Choroid plexus epithelial cell (primary cell): ENCODE measurements at regions not wholly inside any gene's neighbourhood (a gene's known extent, or its start where the extent isn't known, plus 50 kb on each side); places are given as distances from the start of the nearest gene placed in this dataset.

Experiments used
- DNase-seq: peaks from one replicate; pipeline ENCODE4 v3.0.0-alpha.2; 2010; ENCODE audit warnings: low read depth
- H3K4me3 ChIP-seq: 2 replicates; pipeline ENCODE4 v1.5.1; 2011; ENCODE audit warnings: low read depth, mild to moderate bottlenecking, control low read depth, low read length, moderate library complexity
- TF ChIP-seq, protein P1 (sequence below): conservative IDR thresholded peaks from 2 replicates; pipeline ENCODE4 v1.5.1; 2011; ENCODE audit warnings: low read depth, mild to moderate bottlenecking, control low read depth, inconsistent platforms, low read length, moderate library complexity

DNA sequence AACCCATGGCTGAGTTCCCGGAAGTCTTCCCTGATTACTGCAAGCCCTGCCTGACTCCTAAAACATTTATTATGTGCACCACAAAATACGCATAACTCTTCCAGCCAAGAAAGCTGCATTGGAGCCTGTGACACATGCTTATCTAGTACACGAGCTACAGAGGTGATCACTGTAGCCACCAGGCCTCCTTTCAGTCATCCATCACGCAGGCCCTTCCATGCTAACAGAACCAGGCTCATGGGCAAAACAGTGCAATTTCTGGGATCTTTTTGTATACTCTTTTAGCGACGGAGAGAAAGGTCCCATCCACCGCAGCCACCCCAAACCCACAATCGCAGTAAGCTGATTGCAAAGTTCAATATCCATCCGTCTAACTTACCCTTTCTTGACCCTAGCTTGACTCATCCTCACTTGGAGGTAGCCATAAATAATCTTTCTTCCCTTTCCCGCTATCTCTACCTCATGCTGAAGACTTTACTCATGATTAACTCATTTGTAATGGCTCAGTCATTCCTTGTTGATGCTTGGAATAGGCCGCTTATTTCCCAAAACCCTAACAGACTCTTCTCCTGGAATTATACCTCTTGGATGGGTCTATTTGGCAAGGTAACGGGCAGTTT, 1203.5 kb downstream of the TYW1 start:
- TF ChIP-seq, protein P1, sequence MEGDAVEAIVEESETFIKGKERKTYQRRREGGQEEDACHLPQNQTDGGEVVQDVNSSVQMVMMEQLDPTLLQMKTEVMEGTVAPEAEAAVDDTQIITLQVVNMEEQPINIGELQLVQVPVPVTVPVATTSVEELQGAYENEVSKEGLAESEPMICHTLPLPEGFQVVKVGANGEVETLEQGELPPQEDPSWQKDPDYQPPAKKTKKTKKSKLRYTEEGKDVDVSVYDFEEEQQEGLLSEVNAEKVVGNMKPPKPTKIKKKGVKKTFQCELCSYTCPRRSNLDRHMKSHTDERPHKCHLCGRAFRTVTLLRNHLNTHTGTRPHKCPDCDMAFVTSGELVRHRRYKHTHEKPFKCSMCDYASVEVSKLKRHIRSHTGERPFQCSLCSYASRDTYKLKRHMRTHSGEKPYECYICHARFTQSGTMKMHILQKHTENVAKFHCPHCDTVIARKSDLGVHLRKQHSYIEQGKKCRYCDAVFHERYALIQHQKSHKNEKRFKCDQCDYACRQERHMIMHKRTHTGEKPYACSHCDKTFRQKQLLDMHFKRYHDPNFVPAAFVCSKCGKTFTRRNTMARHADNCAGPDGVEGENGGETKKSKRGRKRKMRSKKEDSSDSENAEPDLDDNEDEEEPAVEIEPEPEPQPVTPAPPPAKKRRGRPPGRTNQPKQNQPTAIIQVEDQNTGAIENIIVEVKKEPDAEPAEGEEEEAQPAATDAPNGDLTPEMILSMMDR, result no peak

DNA sequence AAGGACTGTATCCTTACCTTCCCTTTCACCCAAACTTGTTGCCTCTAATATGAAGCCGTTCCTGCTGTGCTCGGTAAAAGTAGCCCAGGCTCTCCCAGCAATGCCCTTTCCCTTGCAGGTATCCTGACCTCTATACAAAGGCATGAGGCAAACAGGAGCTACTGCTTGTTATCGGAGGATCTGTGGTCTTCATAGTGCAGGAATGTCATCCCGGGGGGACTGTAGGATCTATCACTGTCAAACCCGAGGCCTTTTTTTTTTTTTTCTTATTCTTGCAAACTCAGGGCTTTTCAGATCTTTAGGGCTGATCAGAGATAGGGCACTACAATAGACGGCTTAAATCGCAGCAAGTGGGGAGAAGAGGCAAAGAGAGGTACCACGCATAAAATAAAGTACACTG, 1206.6 kb downstream of the TYW1 start:
- H3K4me3 ChIP-seq, result no peak overlapping the region
- TF ChIP-seq, protein P1, result no peak
- DNase-seq, result no peak

More for the DNA sequence above, 1203.5 kb downstream of the TYW1 start:
- DNase-seq, result no peak
- H3K4me3 ChIP-seq, result no peak overlapping the region

DNA sequence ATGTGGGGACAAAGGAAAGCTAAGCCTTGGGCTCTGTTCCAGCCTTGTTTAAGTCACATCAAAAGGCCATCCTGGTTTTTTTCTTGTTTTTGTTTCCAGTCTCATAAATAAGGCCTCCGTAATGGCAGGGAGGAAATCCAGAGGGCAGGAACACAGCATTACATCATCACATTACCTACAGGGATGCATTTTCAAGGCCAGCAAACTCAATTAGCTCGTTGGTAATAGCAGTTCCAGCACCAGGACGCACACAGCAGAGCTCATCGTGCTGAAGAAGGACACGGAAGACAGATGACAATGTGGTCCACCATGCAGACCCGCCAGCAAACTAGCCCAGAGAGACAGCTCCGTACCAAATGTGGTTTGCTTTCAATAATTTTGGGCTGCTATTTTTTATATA, 1209.2 kb downstream of the TYW1 start:
- H3K4me3 ChIP-seq, result no peak overlapping the region
- DNase-seq, result no peak
- TF ChIP-seq, protein P1, result no peak

DNA sequence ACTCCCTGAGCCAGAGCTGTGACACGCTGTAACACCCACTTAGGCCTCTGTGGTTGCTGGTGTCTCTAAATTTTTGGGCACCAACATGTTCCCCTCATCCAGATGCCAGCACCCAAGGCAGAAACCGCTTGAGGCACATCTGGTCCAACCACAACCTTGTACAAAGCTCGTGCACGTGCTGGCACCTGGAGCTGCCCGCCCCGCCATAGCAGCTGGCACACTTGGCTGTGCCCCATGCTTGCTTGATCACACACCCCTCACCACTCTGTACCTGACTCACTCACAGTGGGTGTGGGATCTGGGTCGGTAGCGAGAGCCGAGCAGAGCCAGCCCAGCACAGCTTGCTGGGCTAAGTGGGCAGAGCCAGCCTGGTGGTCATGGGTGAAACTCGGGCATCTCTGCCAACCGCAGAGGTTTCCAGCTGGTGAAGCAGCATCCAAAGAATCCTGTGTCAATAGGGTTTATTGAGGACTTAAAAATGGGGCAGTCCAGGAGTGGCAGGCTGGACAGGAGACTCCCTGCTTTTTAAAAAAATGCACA, 1210.4 kb downstream of the TYW1 start:
- no peak overlapping the region for H3K4me3 ChIP-seq
- no peak for DNase-seq
- TF ChIP-seq, protein P1, result no peak

DNA sequence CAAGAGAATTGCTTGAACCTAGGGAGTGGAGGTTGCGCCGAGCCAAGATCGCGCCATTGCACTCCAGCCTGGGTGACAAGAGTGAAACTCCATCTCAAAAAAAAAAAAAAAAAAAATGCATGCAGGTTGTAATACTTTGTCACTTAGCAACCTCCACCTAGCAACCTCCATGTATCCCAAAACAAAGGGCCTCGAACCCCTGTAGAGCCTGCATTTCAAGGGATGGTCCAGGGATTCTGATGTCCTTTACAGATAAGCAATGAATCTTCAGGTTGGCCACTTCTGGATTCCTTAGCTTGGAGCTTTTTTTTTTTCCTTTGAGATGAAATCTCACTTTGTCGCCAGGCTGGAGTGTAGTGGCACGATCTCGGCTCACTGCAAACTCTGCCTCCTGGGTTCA, 1211.0 kb downstream of the TYW1 start:
- H3K4me3 ChIP-seq, result no peak overlapping the region
- TF ChIP-seq, protein P1, result no peak

DNA sequence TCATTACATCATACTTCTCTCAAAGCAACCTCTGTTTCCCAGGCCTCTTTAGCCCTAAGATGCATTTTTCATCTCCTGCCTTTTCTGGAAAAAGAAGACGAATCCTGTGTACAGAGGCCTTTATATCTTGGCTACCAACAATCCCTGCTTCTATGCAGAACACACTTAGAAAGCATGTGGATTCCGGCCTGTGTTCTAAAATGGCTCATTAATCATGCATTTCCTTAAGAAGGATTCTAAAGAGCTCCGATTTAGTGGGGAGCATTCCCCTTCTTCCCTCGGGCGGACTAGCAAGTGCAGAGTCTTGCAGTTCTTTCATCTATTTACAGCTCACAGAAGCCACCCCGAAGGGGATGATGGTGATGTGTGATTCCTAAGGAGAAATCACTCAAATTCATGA, 1212.9 kb downstream of the TYW1 start:
- H3K4me3 ChIP-seq, result no peak overlapping the region
- no peak for DNase-seq
- TF ChIP-seq, protein P1, result no peak

More for the DNA sequence above, 1211.0 kb downstream of the TYW1 start:
- no peak for DNase-seq

DNA sequence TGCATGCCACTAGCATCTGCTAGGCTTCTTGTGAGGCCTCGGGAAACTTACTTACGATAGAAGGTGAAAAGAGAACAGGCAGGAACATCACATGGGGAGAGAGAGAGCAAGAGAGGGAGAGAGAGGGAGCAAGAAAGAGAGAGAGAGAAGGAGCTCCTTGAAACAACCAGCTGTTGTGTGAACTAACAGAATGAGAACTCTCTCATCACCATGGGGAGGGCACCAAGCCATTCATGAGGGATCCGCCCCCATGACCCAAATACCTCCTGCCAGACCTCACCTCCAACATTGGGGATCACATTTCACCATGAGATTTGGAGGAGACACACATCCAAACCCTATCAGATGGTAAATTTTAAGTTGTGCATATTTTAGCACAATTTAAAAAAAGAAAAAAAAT, 1217.2 kb downstream of the TYW1 start:
- no peak overlapping the region for H3K4me3 ChIP-seq
- TF ChIP-seq, protein P1, result no peak
- no peak for DNase-seq
